CD4-positive, alpha-beta T cell (primary cell): ENCODE measurements at regions not wholly inside any gene's neighbourhood (a gene's known extent, or its start where the extent isn't known, plus 50 kb on each side); places are given as distances from the start of the nearest gene placed in this dataset.

Experiments
- ATAC-seq: fragments of 200-7000 bp; cut with Tn5 transposase; one replicate; pipeline ENCODE4 v1.10.0; 2022; ENCODE audit warnings: mild to moderate bottlenecking; ENCODE audit not compliant: poor library complexity
- CTCF ChIA-PET: fragments of 350-600 bp; sonication (Branson Sonifier 250); formaldehyde crosslinking; loops from one replicate; lab custom pipeline; 2021; ENCODE audit warnings: antibody characterized with exemption, inconsistent platforms; lab: Charles Lee
- POLR2A ChIA-PET: fragments of 350-600 bp; sonication (Branson Sonifier 250); formaldehyde crosslinking; loops from one replicate; lab custom pipeline; 2021; ENCODE audit warnings: antibody characterized with exemption, inconsistent platforms; lab: Charles Lee
- DNase-seq, 14 experiments: peaks; one replicate each; pipeline ENCODE4 v3.0.0-alpha.2; 2013 to 2020; ENCODE audit warnings: mixed read lengths in 2 of 14
- H3K27ac ChIP-seq, 2 donors: one replicate each; pipeline versions ENCODE4 v1.5.1 to v1.7.0; 2013; ENCODE audit warnings: low read length in 2 of 2, low read depth in 1 of 2, mild to moderate bottlenecking in 1 of 2
- H3K27me3 ChIP-seq, 2 experiments: 1 replicate in 1 of 2; 2 replicates in 1 of 2; pipeline versions ENCODE4 v1.6.1 to v1.7.0; 2013; ENCODE audit warnings: low read length in 2 of 2, control low read depth in 1 of 2, mild to moderate bottlenecking in 1 of 2, moderate library complexity in 1 of 2; ENCODE audit not compliant: insufficient read depth in 2 of 2, control insufficient read depth in 1 of 2
- H3K36me3 ChIP-seq: one replicate; pipeline ENCODE4 v1.6.1; 2013; ENCODE audit warnings: low read length, control low read depth; ENCODE audit not compliant: insufficient read depth
- H3K4me1 ChIP-seq: one replicate; pipeline ENCODE4 v1.6.1; 2013; ENCODE audit warnings: low read length, control low read depth; ENCODE audit not compliant: insufficient read depth
- H3K4me3 ChIP-seq: one replicate; pipeline ENCODE4 v1.5.1; 2013; ENCODE audit warnings: mild to moderate bottlenecking, low read length, moderate library complexity
- H3K9me3 ChIP-seq, 2 experiments: 1 replicate in 1 of 2; 2 replicates in 1 of 2; pipeline versions ENCODE4 v1.6.1 to v1.7.0; 2013; ENCODE audit warnings: low read length in 2 of 2, mild to moderate bottlenecking in 2 of 2, control low read depth in 1 of 2, moderate library complexity in 1 of 2; ENCODE audit not compliant: control insufficient read depth in 1 of 2, insufficient read depth in 1 of 2
- H3K27ac Mint-ChIP-seq: one replicate; pipeline ENCODE4 v1.8.0; 2020; ENCODE audit warnings: mixed read lengths
- H3K27me3 Mint-ChIP-seq: one replicate; pipeline ENCODE4 v1.8.0; 2021; ENCODE audit warnings: mixed read lengths
- H3K36me3 Mint-ChIP-seq: one replicate; pipeline ENCODE4 v1.8.0; 2021; ENCODE audit warnings: low read depth, mixed read lengths
- H3K4me1 Mint-ChIP-seq: one replicate; pipeline ENCODE4 v1.8.0; 2021; ENCODE audit warnings: low read depth, mixed read lengths
- H3K4me3 Mint-ChIP-seq: one replicate; pipeline ENCODE4 v1.8.0; 2020; ENCODE audit warnings: mild to moderate bottlenecking, mixed read lengths
- H3K9me3 Mint-ChIP-seq: one replicate; pipeline ENCODE4 v1.8.0; 2020; ENCODE audit warnings: mixed read lengths
- intact Hi-C, 2 experiments: fragments of 100-400 bp; cut with DNase I in 1 of 2; cut with micrococcal nuclease in 1 of 2; formaldehyde crosslinking; loops; one replicate each; pipeline versions ENCODE4 v1.15.1 to v1.9.0; 2023 to 2025; cut with DNase I, micrococcal nuclease
- TF ChIP-seq, protein P1 (sequence below): fragments of 200-600 bp; IDR thresholded peaks from one replicate; pipeline ENCODE4 v1.8.0; 2022; ENCODE audit warnings: antibody characterized with exemption, mild to moderate bottlenecking

DNA sequence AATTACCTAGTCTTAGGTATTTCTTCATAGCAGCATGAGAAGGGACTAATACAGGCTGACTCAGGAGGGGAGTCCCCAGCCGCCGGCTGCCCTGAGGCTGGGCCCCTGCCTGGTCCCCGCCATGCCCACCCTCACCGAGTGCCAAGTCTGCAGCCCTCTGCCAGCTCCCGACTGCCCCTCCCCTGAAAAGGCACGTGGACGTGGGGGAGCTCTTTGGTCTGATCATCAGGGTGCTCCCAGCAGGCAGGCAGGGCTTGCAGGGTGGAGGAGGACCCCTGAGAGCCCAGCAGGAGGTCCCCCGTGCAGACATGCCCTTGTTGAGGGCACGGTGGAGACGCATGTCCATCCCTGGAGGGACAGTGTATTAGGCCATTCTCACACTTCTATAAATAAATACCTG lies 110.9 kb downstream of the UNCX start:
- CTCF ChIA-PET = no interaction called here

DNA sequence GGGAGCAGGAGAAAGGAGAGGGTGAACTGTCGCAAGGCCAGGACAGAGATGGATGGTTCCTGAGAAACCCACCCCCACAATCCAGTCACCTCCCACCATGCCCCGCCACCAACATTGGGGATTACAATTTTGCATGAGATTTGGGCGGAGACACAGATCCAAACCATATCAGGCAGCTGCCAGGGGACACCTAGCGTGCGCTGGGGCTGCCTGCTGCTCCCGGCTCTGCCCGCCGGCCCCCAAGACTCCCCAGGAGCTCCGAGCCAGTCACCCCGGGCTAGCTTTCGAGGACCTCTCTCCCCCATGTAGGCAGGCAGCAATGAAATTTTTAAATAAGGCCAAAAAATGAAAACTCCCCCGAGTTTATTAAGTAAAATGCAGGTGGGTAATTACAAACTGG lies 111.7 kb downstream of the UNCX start:
- no peak overlapping the region for H3K27ac ChIP-seq
- ATAC-seq (no peak), DNase-seq (no peak)
- ChIA-PET CTCF (no interaction called here), POLR2A (no interaction called here)
- intact Hi-C loops = no loop called here
- peaks cover 3 to 12% of the 10 kb centered on the region in 2 experiments for H3K27me3 ChIP-seq
- H3K27me3 Mint-ChIP-seq = peaks cover 25% of the 10 kb centered on the region
- no peak overlapping the region for H3K4me3 ChIP-seq
- H3K27ac Mint-ChIP-seq = no peak overlapping the region
- H3K4me1 ChIP-seq = no peaks in the 10 kb centered on the region
- H3K9me3 Mint-ChIP-seq = no peaks in the 10 kb centered on the region
- no peaks in the 10 kb centered on the region for H3K36me3 ChIP-seq
- no peaks in the 10 kb centered on the region for H3K36me3 Mint-ChIP-seq
- TF ChIP-seq, protein P1, sequence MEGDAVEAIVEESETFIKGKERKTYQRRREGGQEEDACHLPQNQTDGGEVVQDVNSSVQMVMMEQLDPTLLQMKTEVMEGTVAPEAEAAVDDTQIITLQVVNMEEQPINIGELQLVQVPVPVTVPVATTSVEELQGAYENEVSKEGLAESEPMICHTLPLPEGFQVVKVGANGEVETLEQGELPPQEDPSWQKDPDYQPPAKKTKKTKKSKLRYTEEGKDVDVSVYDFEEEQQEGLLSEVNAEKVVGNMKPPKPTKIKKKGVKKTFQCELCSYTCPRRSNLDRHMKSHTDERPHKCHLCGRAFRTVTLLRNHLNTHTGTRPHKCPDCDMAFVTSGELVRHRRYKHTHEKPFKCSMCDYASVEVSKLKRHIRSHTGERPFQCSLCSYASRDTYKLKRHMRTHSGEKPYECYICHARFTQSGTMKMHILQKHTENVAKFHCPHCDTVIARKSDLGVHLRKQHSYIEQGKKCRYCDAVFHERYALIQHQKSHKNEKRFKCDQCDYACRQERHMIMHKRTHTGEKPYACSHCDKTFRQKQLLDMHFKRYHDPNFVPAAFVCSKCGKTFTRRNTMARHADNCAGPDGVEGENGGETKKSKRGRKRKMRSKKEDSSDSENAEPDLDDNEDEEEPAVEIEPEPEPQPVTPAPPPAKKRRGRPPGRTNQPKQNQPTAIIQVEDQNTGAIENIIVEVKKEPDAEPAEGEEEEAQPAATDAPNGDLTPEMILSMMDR = no peak
- H3K4me3 Mint-ChIP-seq = no peak overlapping the region
- H3K4me1 Mint-ChIP-seq = no peaks in the 10 kb centered on the region
- peaks cover 0 to 27% of the 10 kb centered on the region in 2 experiments for H3K9me3 ChIP-seq

More for the DNA sequence above, 110.9 kb downstream of the UNCX start:
- Mint-ChIP-seq H3K9me3 (no peaks in the 10 kb centered on the region), H3K36me3 (no peaks in the 10 kb centered on the region), H3K27me3 (peaks cover 28% of the 10 kb centered on the region), H3K4me1 (no peaks in the 10 kb centered on the region), H3K4me3 (no peak overlapping the region), H3K27ac (no peak overlapping the region)
- peaks cover 3 to 11% of the 10 kb centered on the region in 2 experiments for H3K27me3 ChIP-seq
- intact Hi-C loops = no loop called here
- POLR2A ChIA-PET = no interaction called here
- DNase-seq (no peak), ATAC-seq (no peak)
- H3K27ac ChIP-seq = no peak overlapping the region
- H3K36me3 ChIP-seq = no peaks in the 10 kb centered on the region
- TF ChIP-seq, protein P1 = no peak
- H3K4me3 ChIP-seq = no peak overlapping the region
- H3K9me3 ChIP-seq = peaks cover 0 to 30% of the 10 kb centered on the region in 2 experiments
- no peaks in the 10 kb centered on the region for H3K4me1 ChIP-seq

DNA sequence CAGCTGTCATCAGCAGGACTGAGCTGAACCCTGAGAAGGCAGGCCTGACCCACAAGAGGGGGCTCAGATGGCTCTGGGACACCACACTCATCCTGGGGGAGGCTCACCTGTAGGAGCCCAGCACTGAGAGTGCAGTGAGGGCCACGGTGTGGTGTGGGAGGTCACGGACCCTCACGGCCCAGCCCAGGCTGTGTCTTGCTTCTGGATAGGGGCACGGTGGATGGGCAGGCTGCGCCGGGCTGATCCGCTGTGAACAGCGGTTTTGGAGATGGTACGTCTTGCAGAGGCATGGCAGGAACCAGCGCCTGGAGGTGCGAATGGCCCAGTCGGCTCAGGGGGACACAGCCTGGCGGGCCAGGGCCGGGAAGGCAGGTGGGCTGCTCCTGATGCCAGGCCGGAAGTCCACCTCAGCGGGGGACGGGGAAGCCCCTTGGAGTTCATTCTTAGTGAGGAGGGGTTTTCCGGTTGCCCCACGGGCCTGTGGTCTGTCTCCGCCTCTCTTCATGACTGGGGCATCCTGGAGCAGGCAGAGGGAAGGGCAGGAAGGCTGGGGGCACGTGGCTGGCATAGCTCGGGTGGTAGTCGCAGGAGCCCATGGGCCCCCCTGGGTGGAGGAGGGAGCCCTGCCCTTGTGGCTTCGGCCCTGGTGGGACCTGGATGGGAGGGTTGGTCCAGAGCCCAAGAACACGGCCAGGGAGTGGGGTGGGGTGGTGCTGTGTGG lies 112.5 kb downstream of the UNCX start:
- ATAC-seq (no peak), DNase-seq (no peak)
- TF ChIP-seq, protein P1 = no peak
- H3K4me3 ChIP-seq = no peak overlapping the region
- Mint-ChIP-seq H3K4me3 (no peak overlapping the region), H3K36me3 (no peaks in the 10 kb centered on the region), H3K27ac (no peak overlapping the region), H3K27me3 (peaks cover 27% of the 10 kb centered on the region), H3K4me1 (no peaks in the 10 kb centered on the region), H3K9me3 (no peaks in the 10 kb centered on the region)
- intact Hi-C loops = no loop called here
- no peak overlapping the region for H3K27ac ChIP-seq
- no peaks in the 10 kb centered on the region for H3K4me1 ChIP-seq
- peaks cover 0 to 21% of the 10 kb centered on the region in 2 experiments for H3K9me3 ChIP-seq
- CTCF ChIA-PET = no interaction called here
- H3K36me3 ChIP-seq = no peaks in the 10 kb centered on the region
- POLR2A ChIA-PET = no interaction called here
- H3K27me3 ChIP-seq = peaks cover 3 to 8% of the 10 kb centered on the region in 2 experiments
